ENCODE measurements at regions not wholly inside any gene's neighbourhood (a gene's known extent, or its start where the extent isn't known, plus 50 kb on each side); places are given as distances from the start of the nearest gene placed in this dataset.

- no peak for DNase-seq
- H3K4me3 ChIP-seq: no peak overlapping the region
- intact Hi-C loops (cut with micrococcal nuclease): no loop called here
- H3K36me3 ChIP-seq: no peaks in the 10 kb centered on the region
- H3K27me3 ChIP-seq (ENCODE audit: low read depth): no peaks in the 10 kb centered on the region
- no peak for TF ChIP-seq CTCF (IDR thresholded peaks at IDR 0.05; ENCODE audit: borderline replicate concordance)
- H3K4me1 ChIP-seq: peaks cover 38% of the 10 kb centered on the region
- H3K27ac ChIP-seq (replicated peaks): peak overlapping the region; percentile 75
- no peaks in the 10 kb centered on the region for H3K9me3 ChIP-seq (replicated peaks)
Observed at GRCh38 chr11:130581646-130582045, 133.2 kb downstream of the ADAMTS15 start.

GRCh38 chr11:130582176-130582575 lies 133.7 kb downstream of the ADAMTS15 start:
- peak overlapping the region; percentile 75 for H3K27ac ChIP-seq (replicated peaks)
- no peaks in the 10 kb centered on the region for H3K36me3 ChIP-seq
- intact Hi-C loops (cut with micrococcal nuclease): no loop called here
- no peak overlapping the region for H3K4me3 ChIP-seq
- H3K9me3 ChIP-seq (replicated peaks): peaks cover 5% of the 10 kb centered on the region
- no peak for DNase-seq
- H3K27me3 ChIP-seq (ENCODE audit: low read depth): no peaks in the 10 kb centered on the region
- peaks cover 38% of the 10 kb centered on the region for H3K4me1 ChIP-seq
- no peak for TF ChIP-seq CTCF (IDR thresholded peaks at IDR 0.05; ENCODE audit: borderline replicate concordance)

- Histone ChIP-seq H3K36me3 (no peaks in the 10 kb centered on the region), H3K27ac (replicated peaks) (peak overlapping the region; percentile 75), H3K27me3 (ENCODE audit: low read depth) (no peaks in the 10 kb centered on the region), H3K4me3 (no peak overlapping the region), H3K9me3 (replicated peaks) (peaks cover 7% of the 10 kb centered on the region), H3K4me1 (peaks cover 30% of the 10 kb centered on the region)
- DNase-seq: no peak
- TF ChIP-seq CTCF (IDR thresholded peaks at IDR 0.05; ENCODE audit: borderline replicate concordance): no peak
- intact Hi-C loops (cut with micrococcal nuclease): no loop called here
Observed at GRCh38 chr11:130582981-130583380, 134.5 kb downstream of the ADAMTS15 start.

GRCh38 chr11:130583801-130584211 lies 135.4 kb downstream of the ADAMTS15 start:
- peak overlapping the region; percentile 75 for H3K27ac ChIP-seq (replicated peaks)
- H3K27me3 ChIP-seq (ENCODE audit: low read depth): no peaks in the 10 kb centered on the region
- H3K4me3 ChIP-seq: no peak overlapping the region
- H3K36me3 ChIP-seq: no peaks in the 10 kb centered on the region
- peaks cover 28% of the 10 kb centered on the region for H3K4me1 ChIP-seq
- TF ChIP-seq CTCF (IDR thresholded peaks at IDR 0.05; ENCODE audit: borderline replicate concordance): no peak
- no peak for DNase-seq
- intact Hi-C loops (cut with micrococcal nuclease): no loop called here
- peaks cover 7% of the 10 kb centered on the region for H3K9me3 ChIP-seq (replicated peaks)

GRCh38 chr11:130585545-130585944 lies 137.1 kb downstream of the ADAMTS15 start:
- Histone ChIP-seq H3K36me3 (no peaks in the 10 kb centered on the region), H3K4me1 (peaks cover 19% of the 10 kb centered on the region), H3K27ac (replicated peaks) (no peak overlapping the region), H3K4me3 (no peak overlapping the region), H3K9me3 (replicated peaks) (peaks cover 7% of the 10 kb centered on the region), H3K27me3 (ENCODE audit: low read depth) (no peaks in the 10 kb centered on the region)
- DNase-seq: no peak
- intact Hi-C loops (cut with micrococcal nuclease): no loop called here
- TF ChIP-seq CTCF (IDR thresholded peaks at IDR 0.05; ENCODE audit: borderline replicate concordance): no peak

- TF ChIP-seq CTCF (IDR thresholded peaks at IDR 0.05; ENCODE audit: borderline replicate concordance): no peak
- Histone ChIP-seq H3K27ac (replicated peaks) (no peak overlapping the region), H3K4me1 (peaks cover 5% of the 10 kb centered on the region), H3K36me3 (no peaks in the 10 kb centered on the region), H3K27me3 (ENCODE audit: low read depth) (no peaks in the 10 kb centered on the region), H3K4me3 (no peak overlapping the region), H3K9me3 (replicated peaks) (peaks cover 7% of the 10 kb centered on the region)
- intact Hi-C loops (cut with micrococcal nuclease): no loop called here
- DNase-seq: no peak
Observed at GRCh38 chr11:130587658-130588057, 139.2 kb downstream of the ADAMTS15 start.
